ENCODE measurements at regions not wholly inside any gene's neighbourhood (a gene's known extent, or its start where the extent isn't known, plus 50 kb on each side); places are given as distances from the start of the nearest gene placed in this dataset.

DNA sequence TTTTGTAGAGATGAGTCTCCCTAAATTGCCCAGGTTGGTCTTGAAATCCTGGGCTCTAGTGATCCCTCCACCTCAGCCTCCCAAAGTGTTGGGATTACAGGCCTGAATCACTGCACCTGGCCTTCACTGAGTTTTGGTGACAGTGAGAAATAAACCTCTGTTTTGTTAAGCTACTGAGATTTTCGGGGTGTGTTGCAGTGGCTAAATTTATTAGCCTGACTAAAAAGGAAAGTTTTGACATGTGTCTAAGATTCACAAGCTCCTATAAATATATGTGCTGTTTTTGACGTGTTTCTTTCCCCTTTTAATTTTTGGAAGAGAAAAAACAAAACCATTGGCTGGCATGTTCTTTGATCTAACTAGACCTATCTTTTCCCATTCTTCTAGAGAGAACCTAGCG lies 190.5 kb upstream of the MC4R start:
- ChIA-PET CTCF (no interaction called here), POLR2A (ENCODE audit: low non-redundant PET) (no interaction called here)
- no peaks in the 10 kb centered on the region for H3K9me3 ChIP-seq (ENCODE audit: low read depth, low read length, poor library complexity, severe bottlenecking)
- H3K36me3 ChIP-seq (ENCODE audit: insufficient read depth, low read length, poor library complexity, severe bottlenecking) = no peaks in the 10 kb centered on the region
- intact Hi-C loops (cut with micrococcal nuclease; ENCODE audit: unreplicated experiment) = no loop called here
- H3K27me3 ChIP-seq (replicated peaks; ENCODE audit: insufficient read depth, low read depth, low read length, poor library complexity) = peaks cover 10% of the 10 kb centered on the region
- H3K27ac ChIP-seq (ENCODE audit: low read depth, low read length, poor library complexity, severe bottlenecking) = no peak overlapping the region
- TF ChIP-seq EZH2 (IDR thresholded peaks at IDR 0.05; ENCODE audit: borderline replicate concordance, low read depth, low read length, poor library complexity, severe bottlenecking) (no peak), CTCF (conservative IDR thresholded peaks at IDR 0.05; ENCODE audit: low read depth, low read length) (no peak)
- no peak overlapping the region for H3K4me3 ChIP-seq (ENCODE audit: low read depth, low read length, poor library complexity, severe bottlenecking)
- DNase-seq (ENCODE audit: low spot score) = no peak
- BruUV-seq (replicated peaks) = no TSS peak
- H3K4me1 ChIP-seq (ENCODE audit: insufficient read depth, low read length, poor library complexity, severe bottlenecking) = no peaks in the 10 kb centered on the region

DNA sequence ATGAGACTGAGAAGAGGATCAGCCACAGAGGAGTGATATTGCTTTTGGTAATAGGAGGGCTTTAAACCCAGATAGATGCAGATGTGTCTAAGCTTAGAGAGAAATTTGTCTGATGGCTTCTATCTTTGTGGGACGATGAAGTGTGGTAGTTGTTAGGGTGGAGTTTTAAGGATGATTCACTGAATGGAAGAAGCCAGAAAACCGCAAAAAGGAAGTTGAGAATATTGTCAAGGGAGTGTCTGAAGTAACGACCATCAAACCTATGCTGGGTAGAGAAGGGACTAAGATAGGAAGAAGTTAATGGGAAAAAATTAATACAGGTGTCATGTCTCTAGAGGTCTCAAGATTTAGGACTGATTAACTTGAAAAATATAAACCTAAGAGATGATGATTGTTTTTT lies 195.6 kb upstream of the MC4R start:
- Histone ChIP-seq H3K27me3 (replicated peaks; ENCODE audit: insufficient read depth, low read depth, low read length, poor library complexity) (peaks cover 6% of the 10 kb centered on the region), H3K9me3 (ENCODE audit: low read depth, low read length, poor library complexity, severe bottlenecking) (no peaks in the 10 kb centered on the region), H3K4me1 (ENCODE audit: insufficient read depth, low read length, poor library complexity, severe bottlenecking) (no peaks in the 10 kb centered on the region), H3K27ac (ENCODE audit: low read depth, low read length, poor library complexity, severe bottlenecking) (no peak overlapping the region), H3K4me3 (ENCODE audit: low read depth, low read length, poor library complexity, severe bottlenecking) (no peak overlapping the region), H3K36me3 (ENCODE audit: insufficient read depth, low read length, poor library complexity, severe bottlenecking) (no peaks in the 10 kb centered on the region)
- DNase-seq (ENCODE audit: low spot score) = no peak
- TF ChIP-seq EZH2 (IDR thresholded peaks at IDR 0.05; ENCODE audit: borderline replicate concordance, low read depth, low read length, poor library complexity, severe bottlenecking) = no peak
- TF ChIP-seq CTCF (conservative IDR thresholded peaks at IDR 0.05; ENCODE audit: low read depth, low read length) = no peak
- no TSS peak for BruUV-seq (replicated peaks)
- ChIA-PET POLR2A (ENCODE audit: low non-redundant PET) (no interaction called here), CTCF (no interaction called here)
- intact Hi-C loops (cut with micrococcal nuclease; ENCODE audit: unreplicated experiment) = no loop called here

- no TSS peak for BruUV-seq (replicated peaks)
- POLR2A ChIA-PET (ENCODE audit: low non-redundant PET) = no interaction called here
- CTCF ChIA-PET = no interaction called here
- no peak for DNase-seq (ENCODE audit: low spot score)
- Histone ChIP-seq H3K27me3 (replicated peaks; ENCODE audit: insufficient read depth, low read depth, low read length, poor library complexity) (peaks cover 6% of the 10 kb centered on the region), H3K4me3 (ENCODE audit: low read depth, low read length, poor library complexity, severe bottlenecking) (no peak overlapping the region), H3K9me3 (ENCODE audit: low read depth, low read length, poor library complexity, severe bottlenecking) (no peaks in the 10 kb centered on the region), H3K4me1 (ENCODE audit: insufficient read depth, low read length, poor library complexity, severe bottlenecking) (no peaks in the 10 kb centered on the region), H3K27ac (ENCODE audit: low read depth, low read length, poor library complexity, severe bottlenecking) (no peak overlapping the region), H3K36me3 (ENCODE audit: insufficient read depth, low read length, poor library complexity, severe bottlenecking) (no peaks in the 10 kb centered on the region)
- intact Hi-C loops (cut with micrococcal nuclease; ENCODE audit: unreplicated experiment) = no loop called here
- no peak for TF ChIP-seq EZH2 (IDR thresholded peaks at IDR 0.05; ENCODE audit: borderline replicate concordance, low read depth, low read length, poor library complexity, severe bottlenecking)
- TF ChIP-seq CTCF (conservative IDR thresholded peaks at IDR 0.05; ENCODE audit: low read depth, low read length) = no peak
These were observed 197.6 kb upstream of the MC4R start for GRCh38 chr18:60570172-60570571.

Measured in A673 (cell line).